Astrocyte of the spinal cord (primary cell): ENCODE measurements at regions not wholly inside any gene's neighbourhood (a gene's known extent, or its start where the extent isn't known, plus 50 kb on each side); places are given as distances from the start of the nearest gene placed in this dataset.

Experiments
- DNase-seq: peaks from one replicate; pipeline ENCODE4 v3.0.0; 2011; ENCODE audit warnings: low read depth, low spot score
- H3K4me3 ChIP-seq: 2 replicates; pipeline ENCODE4 v1.5.1; 2011; ENCODE audit warnings: low read depth, mild to moderate bottlenecking, low read length, moderate library complexity
- in situ Hi-C: cut with HindIII; loops from 2 replicates; pipeline ENCODE4 v1.10.0; 2017; ENCODE audit warnings: low sequenced_read_pairs
- TF ChIP-seq, protein P1 (sequence below): IDR thresholded peaks from 2 replicates; pipeline ENCODE4 v1.5.1; 2012; ENCODE audit warnings: low read depth, mild to moderate bottlenecking, low read length, inconsistent platforms

DNA sequence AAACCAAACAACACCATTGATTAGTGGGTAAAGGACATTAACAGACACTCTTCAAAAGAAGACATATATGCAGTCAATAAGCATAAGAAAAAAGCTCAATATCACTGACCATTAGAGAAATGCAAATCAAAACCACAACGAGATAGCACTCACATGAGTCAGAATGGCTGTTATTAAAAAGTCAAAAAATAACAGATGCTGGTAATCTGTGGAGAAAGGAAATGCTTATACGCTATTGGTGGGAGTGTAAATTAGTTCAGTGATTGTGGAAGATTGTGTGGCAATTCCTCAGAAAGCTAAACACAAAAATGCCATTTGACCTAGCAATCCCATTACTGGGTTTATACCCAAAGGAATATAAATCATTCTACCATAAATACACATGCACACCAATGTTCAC is 182.6 kb downstream of the TRPC6 start:
- in situ Hi-C loops, result no loop called here
- peak; percentile 19 for DNase-seq
- TF ChIP-seq, protein P1, sequence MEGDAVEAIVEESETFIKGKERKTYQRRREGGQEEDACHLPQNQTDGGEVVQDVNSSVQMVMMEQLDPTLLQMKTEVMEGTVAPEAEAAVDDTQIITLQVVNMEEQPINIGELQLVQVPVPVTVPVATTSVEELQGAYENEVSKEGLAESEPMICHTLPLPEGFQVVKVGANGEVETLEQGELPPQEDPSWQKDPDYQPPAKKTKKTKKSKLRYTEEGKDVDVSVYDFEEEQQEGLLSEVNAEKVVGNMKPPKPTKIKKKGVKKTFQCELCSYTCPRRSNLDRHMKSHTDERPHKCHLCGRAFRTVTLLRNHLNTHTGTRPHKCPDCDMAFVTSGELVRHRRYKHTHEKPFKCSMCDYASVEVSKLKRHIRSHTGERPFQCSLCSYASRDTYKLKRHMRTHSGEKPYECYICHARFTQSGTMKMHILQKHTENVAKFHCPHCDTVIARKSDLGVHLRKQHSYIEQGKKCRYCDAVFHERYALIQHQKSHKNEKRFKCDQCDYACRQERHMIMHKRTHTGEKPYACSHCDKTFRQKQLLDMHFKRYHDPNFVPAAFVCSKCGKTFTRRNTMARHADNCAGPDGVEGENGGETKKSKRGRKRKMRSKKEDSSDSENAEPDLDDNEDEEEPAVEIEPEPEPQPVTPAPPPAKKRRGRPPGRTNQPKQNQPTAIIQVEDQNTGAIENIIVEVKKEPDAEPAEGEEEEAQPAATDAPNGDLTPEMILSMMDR, result no peak
- H3K4me3 ChIP-seq, result no peak overlapping the region

DNA sequence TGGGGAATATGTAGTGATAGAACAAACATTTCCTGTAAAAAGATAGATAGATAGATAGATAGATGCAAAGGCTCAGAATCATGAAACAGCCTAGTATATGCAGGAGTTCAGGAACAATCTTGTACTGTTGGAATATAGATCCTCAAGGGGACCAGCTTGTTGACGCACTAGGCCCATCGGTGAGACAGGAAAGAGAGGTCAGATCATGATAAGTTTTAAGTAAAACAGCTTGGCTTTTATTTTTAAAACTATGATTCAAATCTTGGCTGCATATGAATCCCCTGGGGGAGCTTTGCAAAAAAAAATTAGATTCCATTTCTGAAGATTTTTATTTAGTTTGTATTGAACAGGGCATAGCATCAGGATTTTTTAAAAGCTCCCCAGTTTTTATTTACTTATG is 185.8 kb downstream of the TRPC6 start:
- no peak overlapping the region for H3K4me3 ChIP-seq
- in situ Hi-C loops, result no loop called here
- no peak for DNase-seq
- TF ChIP-seq, protein P1, result no peak

DNA sequence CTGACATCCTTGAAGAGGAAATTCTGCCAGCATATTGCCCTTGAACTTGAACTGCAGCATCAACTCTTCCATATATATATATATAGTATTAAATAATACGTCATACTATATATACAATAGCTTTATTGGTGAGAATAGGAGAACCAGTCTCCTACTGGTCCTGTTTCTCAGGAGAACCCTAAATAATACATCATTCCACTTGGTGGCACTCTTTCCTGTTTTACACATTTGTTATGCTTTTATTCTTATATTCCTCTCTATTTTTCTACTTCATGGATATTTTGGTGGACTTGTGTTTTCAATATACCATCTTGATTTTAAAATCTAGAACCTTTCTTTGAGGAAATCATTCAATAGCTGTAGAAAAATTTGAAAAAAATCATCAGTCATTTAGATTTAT is 193.3 kb downstream of the TRPC6 start:
- in situ Hi-C loops, result no loop called here
- H3K4me3 ChIP-seq, result no peak overlapping the region
- DNase-seq, result peak; percentile 10
- TF ChIP-seq, protein P1, result peak; percentile 17

DNA sequence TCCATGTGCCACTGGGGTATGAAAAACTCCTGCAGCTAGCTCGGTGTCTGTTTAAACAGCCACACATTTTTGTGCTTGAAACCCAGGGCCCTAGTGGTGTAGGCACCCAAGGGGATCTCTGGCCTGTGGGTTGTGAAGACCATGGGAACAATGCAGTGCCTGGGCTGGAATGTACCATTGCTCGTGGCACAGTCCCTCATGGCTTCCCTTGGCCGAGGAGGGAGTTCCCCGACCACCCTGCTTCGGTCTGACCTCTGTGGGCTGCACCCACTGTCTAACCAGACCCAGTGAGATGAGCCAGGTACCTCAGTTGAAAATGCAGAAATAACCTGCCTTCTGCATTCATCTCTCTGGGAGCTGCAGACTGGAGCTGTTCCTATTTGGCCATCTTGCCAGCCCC is 214.0 kb downstream of the TRPC6 start:
- in situ Hi-C loops, result no loop called here
- DNase-seq, result no peak
- TF ChIP-seq, protein P1, result no peak
- H3K4me3 ChIP-seq, result no peak overlapping the region

DNA sequence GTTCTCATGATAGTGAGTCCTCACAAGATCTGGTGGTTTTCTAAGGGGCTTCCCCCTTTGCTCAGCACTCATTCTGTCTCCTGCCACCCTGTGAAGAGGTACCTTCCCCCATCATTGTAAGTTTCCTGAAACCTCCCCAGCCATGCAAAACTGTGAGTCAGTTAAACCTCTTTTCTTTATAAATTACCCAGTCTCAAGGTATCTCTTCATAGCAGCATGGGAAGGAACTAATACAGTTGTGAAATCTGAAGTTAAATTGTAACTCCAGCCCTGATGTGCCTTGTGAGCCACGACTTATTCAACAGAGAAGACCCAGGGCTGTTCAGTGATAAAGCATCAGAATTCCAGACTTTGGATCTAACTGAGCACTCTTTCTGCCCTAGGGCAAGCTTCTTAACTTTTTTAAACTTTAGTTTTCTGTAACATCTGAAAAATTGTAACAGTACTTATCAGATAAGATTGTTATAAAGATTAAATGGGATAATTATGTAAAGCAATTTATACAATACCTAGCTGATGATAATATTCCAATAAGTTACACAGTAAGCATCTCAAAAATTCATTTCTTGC is 220.0 kb downstream of the TRPC6 start:
- in situ Hi-C loops, result no loop called here
- DNase-seq, result no peak
- TF ChIP-seq, protein P1, result no peak

DNA sequence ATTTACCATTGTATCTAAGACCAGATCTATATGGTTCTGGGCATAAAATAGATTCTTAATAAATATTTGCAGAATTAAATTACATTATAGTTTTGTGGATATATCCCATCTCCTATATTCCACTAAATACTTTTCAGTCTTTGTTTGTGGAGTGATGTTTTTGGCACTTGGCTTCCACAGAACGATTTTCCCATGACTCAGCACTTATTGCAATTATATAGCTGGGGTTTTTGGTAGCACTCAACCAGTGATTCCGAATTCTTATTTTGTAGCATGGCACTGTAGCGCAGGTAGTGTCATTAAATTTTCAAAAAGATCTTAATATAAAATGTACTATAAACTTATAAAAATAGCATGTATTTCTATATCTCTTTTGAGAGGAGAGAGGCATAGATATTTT is 221.2 kb downstream of the TRPC6 start:
- DNase-seq, result no peak
- TF ChIP-seq, protein P1, result no peak
- no peak overlapping the region for H3K4me3 ChIP-seq
- in situ Hi-C loops, result no loop called here

More for the DNA sequence above, 220.0 kb downstream of the TRPC6 start:
- H3K4me3 ChIP-seq, result no peak overlapping the region

DNA sequence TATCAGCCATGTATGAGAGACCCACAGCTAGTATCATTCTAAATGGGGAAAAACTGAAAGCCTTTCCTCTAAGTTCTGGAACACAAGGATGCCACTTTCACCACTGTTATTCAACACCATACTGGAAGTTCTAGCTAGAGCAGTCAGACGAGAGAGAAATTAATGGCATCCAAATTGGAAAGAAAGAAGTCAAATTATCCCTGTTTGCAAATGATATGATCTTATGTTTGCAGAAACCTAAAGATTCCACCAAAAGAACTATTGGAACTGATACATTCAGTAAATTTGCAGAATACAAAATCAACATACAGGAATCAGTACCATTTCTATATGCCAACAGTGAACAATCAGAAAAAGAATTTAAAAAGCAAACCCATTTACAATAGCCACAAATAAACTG is 226.0 kb downstream of the TRPC6 start:
- in situ Hi-C loops, result no loop called here
- DNase-seq, result no peak
- TF ChIP-seq, protein P1, result no peak
- no peak overlapping the region for H3K4me3 ChIP-seq
